AG04450 (cell line): ENCODE measurements at regions not wholly inside any gene's neighbourhood (a gene's known extent, or its start where the extent isn't known, plus 50 kb on each side); places are given as distances from the start of the nearest gene placed in this dataset.

ENCODE experiments used
- CTCF ChIA-PET: fragments of 300-600, 350-600 bp; formaldehyde crosslinking; extraction: SDS; loops from one replicate; lab custom pipeline; 2022; ENCODE audit warnings: antibody characterized with exemption, inconsistent platforms; lab: Charles Lee
- POLR2A ChIA-PET: fragments of 350-600 bp; formaldehyde crosslinking; extraction: SDS; loops from one replicate; lab custom pipeline; 2021; ENCODE audit warnings: antibody characterized with exemption, inconsistent platforms; lab: Yijun Ruan, JAX
- DNase-seq: peaks from one replicate; pipeline ENCODE4 v3.0.0-alpha.2; 2011; ENCODE audit warnings: low read depth, low spot score
- H3K27ac ChIP-seq: one replicate; pipeline ENCODE4 v1.5.1; 2012; ENCODE audit warnings: low read depth, low read length, control low read depth
- H3K27me3 ChIP-seq: one replicate; pipeline ENCODE4 v1.6.0; 2012; ENCODE audit warnings: low read length; ENCODE audit not compliant: control insufficient read depth, insufficient read depth
- H3K4me3 ChIP-seq: 2 replicates; pipeline ENCODE4 v1.5.1; 2011; ENCODE audit warnings: mild to moderate bottlenecking, low read depth, low read length, control low read depth
- H3K9me3 ChIP-seq: 2 replicates; pipeline ENCODE4 v1.5.1; 2012; ENCODE audit warnings: low read length; ENCODE audit not compliant: control insufficient read depth, insufficient read depth
- CTCF ChIP-seq: IDR thresholded peaks from 2 replicates; pipeline ENCODE4 v1.5.1; 2011; ENCODE audit warnings: low read depth, low read length, control low read depth, inconsistent platforms

GRCh38 chr7:136061433-136061832, 84.3 kb upstream of the MTPN start:
- no peak for DNase-seq
- Histone ChIP-seq H3K4me3 (no peak overlapping the region), H3K27ac (no peak overlapping the region), H3K9me3 (no peaks in the 10 kb centered on the region), H3K27me3 (peaks cover 2% of the 10 kb centered on the region)
- ChIA-PET POLR2A (no interaction called here), CTCF (no interaction called here)
- no peak for TF ChIP-seq CTCF

GRCh38 chr7:136058546-136058945, 81.4 kb upstream of the MTPN start:
- no peak for TF ChIP-seq CTCF
- H3K9me3 ChIP-seq, result no peaks in the 10 kb centered on the region
- no peak overlapping the region for H3K4me3 ChIP-seq
- no peak for DNase-seq
- H3K27ac ChIP-seq, result no peak overlapping the region
- ChIA-PET CTCF (no interaction called here), POLR2A (interaction anchor here (0.7 kb wide), 1 partner anchor 121 kb away, joined by 6 read pairs; no protein-coding TSS in a partner anchor)
- H3K27me3 ChIP-seq, result peaks cover 2% of the 10 kb centered on the region

- ChIA-PET CTCF (no interaction called here), POLR2A (no interaction called here)
- H3K4me3 ChIP-seq, result no peak overlapping the region
- no peak for TF ChIP-seq CTCF
- H3K9me3 ChIP-seq, result no peaks in the 10 kb centered on the region
- H3K27me3 ChIP-seq, result peaks cover 2% of the 10 kb centered on the region
- no peak for DNase-seq
- no peak overlapping the region for H3K27ac ChIP-seq
Observed at GRCh38 chr7:136057509-136057908, 80.3 kb upstream of the MTPN start.

GRCh38 chr7:136056651-136057231, 79.6 kb upstream of the MTPN start:
- DNase-seq, result no peak
- Histone ChIP-seq H3K9me3 (no peaks in the 10 kb centered on the region), H3K4me3 (no peak overlapping the region), H3K27ac (no peak overlapping the region), H3K27me3 (no peaks in the 10 kb centered on the region)
- CTCF ChIA-PET, result no interaction called here
- POLR2A ChIA-PET, result no interaction called here
- no peak for TF ChIP-seq CTCF

GRCh38 chr7:136055266-136055665, 78.1 kb upstream of the MTPN start:
- ChIA-PET CTCF (no interaction called here), POLR2A (no interaction called here)
- no peaks in the 10 kb centered on the region for H3K27me3 ChIP-seq
- DNase-seq, result no peak
- TF ChIP-seq CTCF, result no peak
- no peaks in the 10 kb centered on the region for H3K9me3 ChIP-seq
- no peak overlapping the region for H3K4me3 ChIP-seq
- no peak overlapping the region for H3K27ac ChIP-seq
